GM12878 (cell line): ENCODE measurements at regions not wholly inside any gene's neighbourhood (a gene's known extent, or its start where the extent isn't known, plus 50 kb on each side); places are given as distances from the start of the nearest gene placed in this dataset.

ENCODE experiments used
- ATAC-seq: fragments of 200-7000 bp; cut with Tn5 transposase; 3 replicates; pipeline ENCODE4 v1.9.1; 2020; ENCODE audit warnings: mild to moderate bottlenecking, moderate library complexity
- BruUV-seq: library from RNA; stranded (reverse); fragments of 400-500 nt; replicated peaks from 2 replicates; lab custom pipeline; 2021; lab: Mats Ljungman, UMichigan
- CTCF ChIA-PET: fragments of 300-600 bp; sonication (Branson Sonifier 250); formaldehyde crosslinking; extraction: SDS; loops from one replicate; lab custom pipeline; 2021; ENCODE audit warnings: inconsistent platforms; lab: Yijun Ruan, JAX
- POLR2A ChIA-PET: fragments of 350-600 bp; formaldehyde crosslinking; extraction: SDS; loops from one replicate; lab custom pipeline; 2021; ENCODE audit warnings: inconsistent platforms; lab: Charles Lee
- RAD21 ChIA-PET: fragments of 300-600 bp; sonication (Branson Sonifier 250); formaldehyde crosslinking; loops from one replicate; lab custom pipeline; 2023; ENCODE audit warnings: antibody characterized with exemption; ENCODE audit not compliant: unreplicated experiment; lab: Charles Lee
- SMC1A ChIA-PET: fragments of 300-600 bp; sonication (Branson Sonifier 250); formaldehyde crosslinking; loops from one replicate; lab custom pipeline; 2023; ENCODE audit not compliant: unreplicated experiment, uncharacterized antibody; lab: Charles Lee
- DNase-seq: peaks from one replicate; pipeline ENCODE4 v3.0.0-alpha.2; 2011; ENCODE audit warnings: low read depth, low spot score
- FAIRE-seq: peaks from 3 replicates; lab custom pipeline; 2011; peaks lifted over from hg19 to GRCh38; lab: Jason Lieb, UNC
- H2AFZ ChIP-seq: 2 replicates; pipeline ENCODE4 v1.6.0; 2011; ENCODE audit warnings: low read depth, low read length, control low read depth; ENCODE audit not compliant: control insufficient read depth
- H3K27ac ChIP-seq: 2 replicates; pipeline ENCODE4 v1.5.1; 2011; ENCODE audit warnings: control low read depth; ENCODE audit not compliant: control insufficient read depth, insufficient read depth
- H3K27me3 ChIP-seq, 2 experiments: replicated peaks in 1 of 2; 2 replicates each; pipeline versions ENCODE4 v1.6.0 to v1.6.1; 2011; ENCODE audit warnings: low read length in 1 of 2; ENCODE audit not compliant: control insufficient read depth in 2 of 2, insufficient read depth in 2 of 2
- H3K36me3 ChIP-seq, 2 experiments: 2 replicates each; pipeline ENCODE4 v1.5.1; 2011; ENCODE audit warnings: low read length in 1 of 2; ENCODE audit not compliant: control insufficient read depth in 2 of 2, insufficient read depth in 2 of 2
- H3K4me1 ChIP-seq: 2 replicates; pipeline ENCODE4 v1.6.1; 2011; ENCODE audit warnings: mild to moderate bottlenecking, low read length, moderate library complexity, mixed read lengths; ENCODE audit not compliant: control insufficient read depth, insufficient read depth
- H3K4me2 ChIP-seq: 2 replicates; pipeline ENCODE4 v1.6.0; 2011; ENCODE audit warnings: control low read depth; ENCODE audit not compliant: control insufficient read depth, insufficient read depth
- H3K4me3 ChIP-seq: fragments of 200-600 bp; sonication (generic); 2 replicates; pipeline ENCODE4 v1.5.1; 2016
- H3K79me2 ChIP-seq: 2 replicates; pipeline ENCODE4 v1.6.0; 2011; ENCODE audit warnings: low read length; ENCODE audit not compliant: control insufficient read depth, insufficient read depth
- H3K9ac ChIP-seq: 2 replicates; pipeline ENCODE4 v1.8.0; 2011; ENCODE audit warnings: low read length, control low read depth, mixed read lengths; ENCODE audit not compliant: control insufficient read depth, insufficient read depth
- H3K9me3 ChIP-seq: replicated peaks from 3 replicates; pipeline ENCODE4 v1.5.1; 2011; ENCODE audit warnings: mild to moderate bottlenecking, low read length; ENCODE audit not compliant: control insufficient read depth, insufficient read depth
- H4K20me1 ChIP-seq: 2 replicates; pipeline ENCODE4 v1.6.0; 2011; ENCODE audit not compliant: control insufficient read depth, insufficient read depth
- BMI1 ChIP-seq: fragments of 450-650 bp; IDR thresholded peaks from 2 replicates; pipeline ENCODE4 v1.6.1; 2016; ENCODE audit warnings: mild to moderate bottlenecking, moderate library complexity, borderline replicate concordance
- CREM ChIP-seq: IDR thresholded peaks from 2 replicates; pipeline ENCODE4 v1.6.1; 2014; ENCODE audit warnings: antibody characterized with exemption, low read depth
- MYC ChIP-seq: IDR thresholded peaks from 2 replicates; pipeline ENCODE4 v1.6.1; 2011; ENCODE audit warnings: mild to moderate bottlenecking, low read length, moderate library complexity, inconsistent platforms; ENCODE audit not compliant: insufficient read depth, insufficient replicate concordance, insufficient read length, severe bottlenecking
- NR2C1 ChIP-seq: fragments of 450-650 bp; IDR thresholded peaks from 2 replicates; pipeline ENCODE4 v1.6.1; 2017; ENCODE audit warnings: antibody characterized with exemption, mild to moderate bottlenecking, moderate library complexity
- PML ChIP-seq: IDR thresholded peaks from 2 replicates; pipeline ENCODE4 v1.6.1; 2012; ENCODE audit warnings: low read length, inconsistent platforms
- RAD51 ChIP-seq: fragments of 450-650 bp; IDR thresholded peaks from 2 replicates; pipeline ENCODE4 v1.6.1; 2016; ENCODE audit warnings: moderate library complexity, mild to moderate bottlenecking, inconsistent platforms
- SMAD5 ChIP-seq: IDR thresholded peaks from 2 replicates; pipeline ENCODE4 v1.6.1; 2016; ENCODE audit warnings: antibody characterized with exemption, low read depth
- STAT1 ChIP-seq: fragments of 450-650 bp; conservative IDR thresholded peaks from 2 replicates; pipeline ENCODE4 v1.6.1; 2014; ENCODE audit warnings: antibody characterized with exemption, mild to moderate bottlenecking
- TARDBP ChIP-seq: IDR thresholded peaks from 2 replicates; pipeline ENCODE4 v1.6.1; 2016; ENCODE audit warnings: borderline replicate concordance
- YY1 ChIP-seq: IDR thresholded peaks from 2 replicates; pipeline ENCODE4 v1.6.1; 2011; ENCODE audit warnings: low read depth, mild to moderate bottlenecking, low read length
- ZBTB11 ChIP-seq: fragments of 450-650 bp; formaldehyde crosslinking; IDR thresholded peaks from 2 replicates; pipeline ENCODE4 v1.5.0; 2022; ENCODE audit warnings: mild to moderate bottlenecking, missing genetic modification characterization
- ZNF592 ChIP-seq: fragments of 450-650 bp; IDR thresholded peaks from 2 replicates; pipeline ENCODE4 v1.6.1; 2017; ENCODE audit warnings: mild to moderate bottlenecking, moderate library complexity
- WGBS: methylation state at CpG from one replicate; pipeline ENCODE4 v1.1.6; 2016; ENCODE audit warnings: low lambda C conversion rate; ENCODE audit not compliant: insufficient replicate concordance, insufficient coverage; ENCODE audit errors: missing lambda C conversion rate; 5-methylcytosine and 5-hydroxymethylcytosine counted together
- in situ Hi-C: fragments of 300-500 bp; cut with MboI; formaldehyde crosslinking; loops from 9 replicates; pipeline ENCODE4 v1.14.3; 2018; ENCODE audit warnings: mixed read lengths
- intact Hi-C: fragments of 100-400 bp; cut with micrococcal nuclease; formaldehyde crosslinking; loops from one replicate; pipeline ENCODE4 v1.14.2; 2022; ENCODE audit not compliant: unreplicated experiment
- TF ChIP-seq, protein P1 (sequence below): fragments of 150-350 bp; IDR thresholded peaks from 2 replicates; pipeline ENCODE4 v1.6.1; 2014; ENCODE audit warnings: mild to moderate bottlenecking, low read depth, low read length

- Histone ChIP-seq H3K4me3 (no peak overlapping the region), H3K9ac (no peak overlapping the region), H3K79me2 (no peaks in the 10 kb centered on the region), H3K4me1 (no peaks in the 10 kb centered on the region), H3K27me3 (no peaks in the 10 kb centered on the region), H3K36me3 (no peaks in the 10 kb centered on the region), H3K4me2 (no peak overlapping the region), H2AFZ (no peak overlapping the region), H3K27ac (no peak overlapping the region), H3K9me3 (no peaks in the 10 kb centered on the region), H4K20me1 (no peaks in the 10 kb centered on the region)
- BruUV-seq: no TSS peak
- SMC1A ChIA-PET: no interaction called here
- FAIRE-seq (no peak), DNase-seq (no peak), ATAC-seq (no peak)
- in situ Hi-C loops: no loop called here
- POLR2A ChIA-PET: no interaction called here
- CTCF ChIA-PET: no interaction called here
- RAD21 ChIA-PET: no interaction called here
- intact Hi-C loops: no loop called here
- WGBS: 41% methylated on average over 8 of the region's 8 CpGs
- TF ChIP-seq ZNF592: no peak
- TF ChIP-seq BMI1: no peak
- TF ChIP-seq NR2C1: no peak
- no peak for TF ChIP-seq STAT1
- TF ChIP-seq PML: no peak
- no peak for TF ChIP-seq YY1
- TF ChIP-seq RAD51: no peak
- TF ChIP-seq MYC: no peak
- no peak for TF ChIP-seq CREM
- TF ChIP-seq ZBTB11 (CRISPR knock-in tag): no peak
- TF ChIP-seq TARDBP: no peak
- TF ChIP-seq, protein P1, sequence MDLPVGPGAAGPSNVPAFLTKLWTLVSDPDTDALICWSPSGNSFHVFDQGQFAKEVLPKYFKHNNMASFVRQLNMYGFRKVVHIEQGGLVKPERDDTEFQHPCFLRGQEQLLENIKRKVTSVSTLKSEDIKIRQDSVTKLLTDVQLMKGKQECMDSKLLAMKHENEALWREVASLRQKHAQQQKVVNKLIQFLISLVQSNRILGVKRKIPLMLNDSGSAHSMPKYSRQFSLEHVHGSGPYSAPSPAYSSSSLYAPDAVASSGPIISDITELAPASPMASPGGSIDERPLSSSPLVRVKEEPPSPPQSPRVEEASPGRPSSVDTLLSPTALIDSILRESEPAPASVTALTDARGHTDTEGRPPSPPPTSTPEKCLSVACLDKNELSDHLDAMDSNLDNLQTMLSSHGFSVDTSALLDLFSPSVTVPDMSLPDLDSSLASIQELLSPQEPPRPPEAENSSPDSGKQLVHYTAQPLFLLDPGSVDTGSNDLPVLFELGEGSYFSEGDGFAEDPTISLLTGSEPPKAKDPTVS: no peak
- no peak for TF ChIP-seq SMAD5
These were observed 500.0 kb downstream of the SPATA31D1 start for GRCh38 chr9:82488313-82489200.
